Hepatocyte (in vitro differentiated cells): ENCODE measurements at regions not wholly inside any gene's neighbourhood (a gene's known extent, or its start where the extent isn't known, plus 50 kb on each side); places are given as distances from the start of the nearest gene placed in this dataset.
"Not testable (repeated sequence)": the region's sequence is repeated elsewhere in the genome, so short reads cannot be mapped to it uniquely, and the experiment has no call there.

Source experiments
- DNase-seq: peaks from one replicate; pipeline ENCODE4 v3.0.0-alpha.2; 2016; ENCODE audit warnings: low spot score
- H2AFZ ChIP-seq: fragments of 200-600 bp; sonication (generic); 2 replicates; pipeline ENCODE4 v1.6.0; 2016; ENCODE audit warnings: antibody characterized with exemption, mild to moderate bottlenecking
- H3K27ac ChIP-seq: fragments of 200-600 bp; sonication (generic); 2 replicates; pipeline ENCODE4 v1.5.1; 2016; ENCODE audit warnings: mild to moderate bottlenecking
- H3K27me3 ChIP-seq: fragments of 200-600 bp; sonication (generic); 2 replicates; pipeline ENCODE4 v1.6.1; 2016
- H3K36me3 ChIP-seq: fragments of 200-600 bp; sonication (generic); replicated peaks from 2 replicates; pipeline ENCODE4 v1.5.1; 2016; ENCODE audit warnings: low read depth; ENCODE audit not compliant: insufficient read depth
- H3K4me1 ChIP-seq: fragments of 200-600 bp; sonication (generic); 2 replicates; pipeline ENCODE4 v1.5.1; 2016; ENCODE audit warnings: mild to moderate bottlenecking, moderate library complexity; ENCODE audit not compliant: insufficient read depth
- H3K4me2 ChIP-seq: fragments of 200-600 bp; sonication (generic); 2 replicates; pipeline ENCODE4 v1.6.0; 2016
- H3K4me3 ChIP-seq: fragments of 200-600 bp; sonication (generic); 2 replicates; pipeline ENCODE4 v1.5.1; 2016; ENCODE audit warnings: mild to moderate bottlenecking
- H3K79me2 ChIP-seq: fragments of 200-600 bp; sonication (generic); 2 replicates; pipeline ENCODE4 v1.6.0; 2017; ENCODE audit warnings: mild to moderate bottlenecking
- H3K9me2 ChIP-seq: fragments of 200-600 bp; sonication (generic); replicated peaks from 2 replicates; pipeline ENCODE4 v1.6.0; 2017; ENCODE audit warnings: mild to moderate bottlenecking; ENCODE audit not compliant: insufficient read depth
- H3K9me3 ChIP-seq: fragments of 200-600 bp; sonication (generic); 2 replicates; pipeline ENCODE4 v1.5.1; 2016; ENCODE audit warnings: low read depth, mild to moderate bottlenecking
- H4K20me1 ChIP-seq: fragments of 200-600 bp; sonication (generic); 2 replicates; pipeline ENCODE4 v1.6.0; 2016; ENCODE audit warnings: mild to moderate bottlenecking; ENCODE audit not compliant: insufficient read depth, poor library complexity, severe bottlenecking
- CTCF ChIP-seq: fragments of 200-600 bp; sonication (generic); IDR thresholded peaks from 2 replicates; pipeline ENCODE4 v1.5.1; 2016; ENCODE audit warnings: antibody characterized with exemption, mild to moderate bottlenecking; ENCODE audit not compliant: poor library complexity
- EZH2 ChIP-seq: fragments of 200-600 bp; sonication (generic); IDR thresholded peaks from 2 replicates; pipeline ENCODE4 v1.6.1; 2016; ENCODE audit warnings: antibody characterized with exemption, mild to moderate bottlenecking, borderline replicate concordance
- EZH2phosphoT487 ChIP-seq: fragments of 200-600 bp; sonication (generic); IDR thresholded peaks from one replicate; pipeline ENCODE4 v1.6.1; 2018; ENCODE audit warnings: antibody characterized with exemption, mild to moderate bottlenecking, low read depth, moderate library complexity; ENCODE audit not compliant: unreplicated experiment, severe bottlenecking
- WGBS: methylation state at CpG from one replicate; pipeline ENCODE4 v1.1.6; 2016; ENCODE audit warnings: low lambda C conversion rate; ENCODE audit errors: missing lambda C conversion rate; 5-methylcytosine and 5-hydroxymethylcytosine counted together

GRCh38 chrX:914206-914605 is 283.6 kb downstream of the SHOX start:
- H3K79me2 ChIP-seq: no peaks in the 10 kb centered on the region
- no peak overlapping the region for H3K27ac ChIP-seq
- no peak overlapping the region for H3K4me3 ChIP-seq
- no peak for DNase-seq
- no peak overlapping the region for H2AFZ ChIP-seq
- H3K27me3 ChIP-seq: no peaks in the 10 kb centered on the region
- no peak for TF ChIP-seq EZH2
- TF ChIP-seq EZH2phosphoT487: no peak
- TF ChIP-seq CTCF: no peak
- H4K20me1 ChIP-seq: no peaks in the 10 kb centered on the region
- no peaks in the 10 kb centered on the region for H3K9me3 ChIP-seq
- no peaks in the 10 kb centered on the region for H3K36me3 ChIP-seq
- no peak overlapping the region for H3K4me2 ChIP-seq
- no peaks in the 10 kb centered on the region for H3K4me1 ChIP-seq
- H3K9me2 ChIP-seq: no peaks in the 10 kb centered on the region

- Histone ChIP-seq H3K4me1 (no peaks in the 10 kb centered on the region), H2AFZ (no peak overlapping the region), H3K27ac (no peak overlapping the region), H3K4me3 (no peak overlapping the region), H4K20me1 (no peaks in the 10 kb centered on the region), H3K79me2 (no peaks in the 10 kb centered on the region), H3K9me2 (no peaks in the 10 kb centered on the region), H3K36me3 (no peaks in the 10 kb centered on the region), H3K4me2 (no peak overlapping the region), H3K27me3 (no peaks in the 10 kb centered on the region), H3K9me3 (no peaks in the 10 kb centered on the region)
- TF ChIP-seq EZH2phosphoT487: no peak
- TF ChIP-seq CTCF: no peak
- TF ChIP-seq EZH2: no peak
- no peak for DNase-seq
- 75% methylated on average over 11 of the region's 11 CpGs for WGBS
These were observed 282.1 kb downstream of the SHOX start for GRCh38 chrX:912677-913076.

GRCh38 chrX:909068-909467 is 278.5 kb downstream of the SHOX start:
- H3K9me3 ChIP-seq, DNase-seq: not testable (repeated sequence)
- WGBS: 57% methylated on average over 2 of the region's 2 CpGs

GRCh38 chrX:906586-906985 is 276.0 kb downstream of the SHOX start:
- Histone ChIP-seq H3K9me3 (no peaks in the 10 kb centered on the region), H3K27ac (no peak overlapping the region), H4K20me1 (no peaks in the 10 kb centered on the region), H3K4me2 (no peak overlapping the region), H3K79me2 (no peaks in the 10 kb centered on the region), H3K9me2 (no peaks in the 10 kb centered on the region), H3K36me3 (no peaks in the 10 kb centered on the region), H2AFZ (no peak overlapping the region), H3K4me1 (no peaks in the 10 kb centered on the region), H3K4me3 (no peak overlapping the region), H3K27me3 (no peaks in the 10 kb centered on the region)
- no peak for DNase-seq
- TF ChIP-seq CTCF: no peak
- TF ChIP-seq EZH2: no peak
- no peak for TF ChIP-seq EZH2phosphoT487
- WGBS: 94% methylated on average over 3 of the region's 3 CpGs

More at GRCh38 chrX:909068-909467, 278.5 kb downstream of the SHOX start:
- not testable (repeated sequence) for H3K4me1 ChIP-seq, H4K20me1 ChIP-seq, H3K4me3 ChIP-seq, H3K79me2 ChIP-seq, H3K9me2 ChIP-seq, H3K27ac ChIP-seq, H3K4me2 ChIP-seq, H3K27me3 ChIP-seq, H3K36me3 ChIP-seq, H2AFZ ChIP-seq
